ENCODE measurements at regions not wholly inside any gene's neighbourhood (a gene's known extent, or its start where the extent isn't known, plus 50 kb on each side); places are given as distances from the start of the nearest gene placed in this dataset.

GRCh38 chr9:90368928-90369327 is 273.7 kb downstream of the DIRAS2 start:
- CTCF ChIA-PET: no interaction called here
- no peak for DNase-seq (ENCODE audit: low read depth, low spot score)
- H3K27ac ChIP-seq (ENCODE audit: low read depth, low read length): no peak overlapping the region
- intact Hi-C loops (cut with micrococcal nuclease): no loop called here
- no peaks in the 10 kb centered on the region for H3K9me3 ChIP-seq (ENCODE audit: control insufficient read depth in 1 of 2, insufficient read depth in 1 of 2, low read depth in 1 of 2, low read length in 2 of 2)
- BruUV-seq (replicated peaks): no TSS peak
- POLR2A ChIA-PET: no interaction called here
- no peak overlapping the region for H2AFZ ChIP-seq (ENCODE audit: low read depth, low read length, poor library complexity, severe bottlenecking)
- no peak for ATAC-seq
- H3K4me2 ChIP-seq (ENCODE audit: low read length): no peak overlapping the region
- no peaks in the 10 kb centered on the region for H4K20me1 ChIP-seq (ENCODE audit: insufficient read depth)
- no peaks in the 10 kb centered on the region for H3K4me1 ChIP-seq (ENCODE audit: control insufficient read depth in 1 of 2, insufficient read depth in 2 of 2, low read length in 2 of 2)
- no peaks in the 10 kb centered on the region for H3K9me2 ChIP-seq (ENCODE audit: insufficient read depth)
- no peaks in the 10 kb centered on the region for H3K36me3 ChIP-seq (ENCODE audit: control insufficient read depth in 1 of 2, insufficient read depth in 2 of 2, low read length in 2 of 2)
- H3K27me3 ChIP-seq (ENCODE audit: insufficient read depth, low read length): peaks cover 32% of the 10 kb centered on the region
- RAD21 ChIA-PET (ENCODE audit: low non-redundant PET in 1 of 2, low total read pairs in 2 of 2, uncharacterized antibody in 2 of 2, unreplicated experiment in 2 of 2): no interaction called here
- H3K79me2 ChIP-seq (ENCODE audit: insufficient read depth, low read length): no peaks in the 10 kb centered on the region
- H3K4me3 ChIP-seq (replicated peaks in 1 of 2; ENCODE audit: low read depth in 1 of 2, low read length in 2 of 2): no peak overlapping the region
- TF ChIP-seq JUND (IDR thresholded peaks at IDR 0.05): no peak
- no peak for TF ChIP-seq POLR2A (IDR thresholded peaks at IDR 0.05; ENCODE audit: borderline replicate concordance, extremely low read depth, insufficient read depth, insufficient read length)
- TF ChIP-seq YY1 (IDR thresholded peaks at IDR 0.05; ENCODE audit: extremely low read depth, insufficient replicate concordance, low read depth, low read length): no peak
- TF ChIP-seq POLR2AphosphoS5 (IDR thresholded peaks at IDR 0.05; ENCODE audit: low read depth, low read length): no peak
- TF ChIP-seq ZBTB33 (IDR thresholded peaks at IDR 0.05; ENCODE audit: extremely low read depth, insufficient replicate concordance, low read length): no peak
- no peak for TF ChIP-seq ZFX (IDR thresholded peaks at IDR 0.05)
- TF ChIP-seq EZH2 (IDR thresholded peaks at IDR 0.05): no peak
- no peak for TF ChIP-seq EZH2phosphoT487 (IDR thresholded peaks at IDR 0.05; ENCODE audit: borderline replicate concordance)
- no peak for TF ChIP-seq EGR1 (IDR thresholded peaks at IDR 0.05; ENCODE audit: low read depth)
- no peak for TF ChIP-seq REST (IDR thresholded peaks at IDR 0.05; ENCODE audit: low read depth)
- no peak for TF ChIP-seq RAD21 (IDR thresholded peaks at IDR 0.05; ENCODE audit: low read depth)
- no peak for TF ChIP-seq SP1 (IDR thresholded peaks at IDR 0.05; ENCODE audit: low read depth)
- no peak for TF ChIP-seq SIN3A (IDR thresholded peaks at IDR 0.05; ENCODE audit: low read depth)
- TF ChIP-seq ELF1 (IDR thresholded peaks at IDR 0.05; ENCODE audit: borderline replicate concordance, low read depth): no peak
- TF ChIP-seq ATF3 (IDR thresholded peaks at IDR 0.05): no peak
- TF ChIP-seq CEBPB (IDR thresholded peaks at IDR 0.05; ENCODE audit: low read depth): no peak
- H3K9ac ChIP-seq (ENCODE audit: low read length): no peak overlapping the region
